ENCODE measurements at regions not wholly inside any gene's neighbourhood (a gene's known extent, or its start where the extent isn't known, plus 50 kb on each side); places are given as distances from the start of the nearest gene placed in this dataset.

- DNase-seq, result no peak
These were observed 66.7 kb upstream of the PNMA1 start for GRCh38 chr14:73780896-73781295.

GRCh38 chr14:73780391-73780790 lies 66.2 kb upstream of the PNMA1 start:
- DNase-seq, result no peak

- DNase-seq, result no peak
These were observed 64.6 kb upstream of the PNMA1 start for GRCh38 chr14:73778736-73779135.

GRCh38 chr14:73777420-73777819 lies 63.2 kb upstream of the PNMA1 start:
- no peak for DNase-seq

- DNase-seq, result no peak
These were observed 62.0 kb upstream of the PNMA1 start for GRCh38 chr14:73776194-73776537.

- DNase-seq, result no peak
These were observed 61.4 kb upstream of the PNMA1 start for GRCh38 chr14:73775339-73776193.

GRCh38 chr14:73774671-73775070 lies 60.5 kb upstream of the PNMA1 start:
- no peak for DNase-seq

GRCh38 chr14:73774241-73774570 lies 60.0 kb upstream of the PNMA1 start:
- DNase-seq, result no peak

GRCh38 chr14:73773441-73774240 lies 59.5 kb upstream of the PNMA1 start:
- no peak for DNase-seq

GRCh38 chr14:73771848-73772638 lies 57.9 kb upstream of the PNMA1 start:
- DNase-seq, result peak; percentile 76

- DNase-seq, result no peak
These were observed 57.0 kb upstream of the PNMA1 start for GRCh38 chr14:73770977-73771847.

GRCh38 chr14:73768107-73768506 lies 53.9 kb upstream of the PNMA1 start:
- DNase-seq, result no peak

- peak; percentile 44 for DNase-seq
These were observed 50.5 kb upstream of the PNMA1 start for GRCh38 chr14:73764406-73765280.

Measured in eye (tissue), 1 donor.